ENCODE measurements at regions not wholly inside any gene's neighbourhood (a gene's known extent, or its start where the extent isn't known, plus 50 kb on each side); places are given as distances from the start of the nearest gene placed in this dataset.

GRCh38 chr5:8470489-8470888, 601.5 kb downstream of the MTRR start:
- no peak for DNase-seq (ENCODE audit: low spot score)

DNA sequence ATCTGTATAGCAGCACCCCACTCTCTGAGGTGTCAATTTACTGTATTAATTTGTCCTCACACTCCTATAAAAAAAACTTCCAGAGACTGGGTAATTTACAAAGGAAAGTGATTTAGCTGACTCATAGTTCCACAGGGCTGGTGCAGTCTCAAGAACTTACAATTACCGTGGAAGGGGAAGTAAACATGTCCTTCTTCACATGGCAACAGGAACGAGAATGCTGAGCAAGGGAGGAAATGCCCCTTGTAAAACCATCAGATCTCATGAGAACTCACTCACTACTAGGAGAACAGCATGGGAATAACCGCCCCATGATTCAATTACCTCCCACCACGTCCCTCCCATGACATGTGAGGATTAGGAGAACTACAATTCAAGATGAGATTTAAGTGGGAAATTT, 602.6 kb downstream of the MTRR start:
- no peak for DNase-seq (ENCODE audit: low spot score)

- DNase-seq (ENCODE audit: low spot score): no peak
Observed at GRCh38 chr5:8473016-8473415, 604.1 kb downstream of the MTRR start.

DNA sequence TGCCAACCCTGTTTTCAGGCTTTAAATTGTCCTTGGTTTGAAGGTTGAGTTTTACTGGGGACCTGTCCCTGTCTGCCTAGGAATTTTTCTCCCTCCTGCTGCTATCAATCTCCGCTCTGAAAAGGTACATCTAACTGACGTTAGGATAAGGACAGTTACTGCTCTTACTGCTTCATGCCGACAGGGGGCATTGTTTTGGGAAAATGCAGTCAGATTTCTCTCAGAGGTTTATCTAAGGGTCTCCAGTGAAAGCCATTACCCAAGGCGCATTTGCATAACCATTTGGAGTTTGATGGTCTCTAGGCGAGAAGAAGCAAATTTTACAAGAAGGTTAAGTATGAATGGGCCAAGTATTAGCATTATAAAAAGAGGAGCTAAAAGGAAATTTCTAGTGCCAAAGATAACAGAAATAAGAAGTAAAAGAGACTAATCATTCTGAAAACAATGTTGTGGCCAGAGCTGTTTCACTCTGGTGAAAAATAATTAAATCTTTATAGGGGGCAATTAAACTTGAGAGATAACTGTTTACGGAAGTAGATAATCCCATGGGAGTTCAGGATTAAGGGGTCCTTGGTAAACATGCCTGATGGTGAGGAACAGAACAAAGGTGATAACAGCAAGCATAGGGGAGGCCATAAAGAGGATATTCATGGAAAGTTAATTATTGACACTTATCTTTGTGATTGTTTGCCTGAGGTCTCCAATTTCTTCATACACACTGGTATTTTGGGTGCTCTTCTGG, 605.0 kb downstream of the MTRR start:
- DNase-seq (ENCODE audit: low spot score): no peak

GRCh38 chr5:8474569-8474930, 605.6 kb downstream of the MTRR start:
- DNase-seq (ENCODE audit: low spot score): no peak

GRCh38 chr5:8478326-8478725, 609.4 kb downstream of the MTRR start:
- DNase-seq (ENCODE audit: low spot score): no peak

DNA sequence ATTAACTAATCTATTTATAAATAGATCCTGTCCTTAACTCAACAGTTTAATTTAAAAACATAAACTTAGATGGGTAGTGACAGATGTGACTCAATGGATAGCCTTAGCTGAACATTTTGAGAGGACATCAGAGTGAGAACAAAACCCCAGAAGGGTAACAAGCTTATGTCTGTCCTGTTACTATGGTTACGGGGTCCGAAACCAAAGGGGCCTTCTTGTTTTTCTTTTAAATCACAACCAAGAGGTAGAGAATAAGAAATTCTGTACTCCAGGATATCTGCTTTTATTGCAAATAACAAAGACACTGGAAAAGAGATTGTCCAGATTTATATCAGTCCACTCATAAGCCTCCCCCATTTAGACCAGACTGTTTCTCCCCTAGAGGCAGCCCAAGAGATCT, 612.1 kb downstream of the MTRR start:
- DNase-seq (ENCODE audit: low spot score): no peak

GRCh38 chr5:8491254-8491653, 622.3 kb downstream of the MTRR start:
- no peak for DNase-seq (ENCODE audit: low spot score)

- DNase-seq (ENCODE audit: low spot score): no peak
Observed at GRCh38 chr5:8493176-8493575, 624.2 kb downstream of the MTRR start.

DNA sequence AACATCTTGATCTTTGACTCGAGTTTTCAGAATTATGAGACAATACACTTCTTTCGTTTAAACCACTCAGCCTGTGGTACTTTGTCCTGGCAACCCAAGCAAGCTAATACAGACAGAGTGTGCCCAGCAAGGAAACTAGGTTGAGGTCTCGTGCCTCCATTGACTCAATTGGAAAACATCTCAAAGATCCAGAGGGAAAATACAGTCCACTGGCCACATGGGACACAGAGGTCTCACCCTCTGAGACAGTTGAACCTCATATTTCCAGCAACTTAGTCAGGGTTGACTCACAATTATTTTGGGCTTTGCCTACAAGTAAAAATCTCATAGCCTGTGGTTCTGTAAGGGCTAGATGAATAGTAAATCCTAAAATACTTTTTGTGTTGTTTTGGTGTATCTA, 631.5 kb downstream of the MTRR start:
- no peak for DNase-seq (ENCODE audit: low spot score)

DNA sequence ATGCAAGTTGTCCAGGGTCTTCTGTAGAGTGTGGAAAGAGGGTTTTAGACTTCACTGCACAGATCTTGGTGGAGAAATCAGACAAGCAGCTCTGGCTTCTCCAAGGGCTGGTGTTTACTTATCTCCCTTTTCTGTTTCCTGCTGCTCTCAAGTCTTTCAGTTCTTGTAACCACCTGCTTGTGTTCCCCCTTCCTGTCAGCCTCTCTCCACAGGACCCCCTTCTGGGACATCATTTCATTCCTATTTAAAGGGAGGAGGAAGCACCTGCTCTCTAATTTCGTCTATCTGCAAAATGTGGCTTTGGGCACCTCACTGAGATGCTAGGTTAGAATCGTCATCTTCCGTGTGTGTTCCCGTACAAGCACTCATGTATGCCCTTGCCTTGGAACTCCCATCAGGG, 636.2 kb downstream of the MTRR start:
- no peak for DNase-seq (ENCODE audit: low spot score)

- no peak for DNase-seq (ENCODE audit: low spot score)
Observed at GRCh38 chr5:8508231-8508630, 639.3 kb downstream of the MTRR start.

DNA sequence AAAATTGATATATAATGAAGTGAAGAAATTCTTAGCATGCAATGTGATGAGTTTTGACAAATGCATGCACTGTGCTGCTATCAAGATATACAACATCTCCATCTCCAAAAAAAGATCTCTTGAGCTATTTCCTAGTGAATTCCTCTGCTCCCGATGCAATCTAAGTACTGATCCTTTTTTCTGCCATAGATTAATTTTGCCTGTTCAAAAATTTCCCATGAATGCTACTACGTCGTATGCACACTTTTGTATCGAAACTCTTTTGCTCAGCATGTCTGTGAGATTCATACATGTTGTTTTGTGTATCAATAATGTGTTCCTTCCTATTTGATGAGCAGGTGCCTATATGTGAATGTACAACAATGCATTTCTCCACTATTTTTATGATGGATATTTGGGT, 647.4 kb downstream of the MTRR start:
- DNase-seq (ENCODE audit: low spot score): no peak

DNA sequence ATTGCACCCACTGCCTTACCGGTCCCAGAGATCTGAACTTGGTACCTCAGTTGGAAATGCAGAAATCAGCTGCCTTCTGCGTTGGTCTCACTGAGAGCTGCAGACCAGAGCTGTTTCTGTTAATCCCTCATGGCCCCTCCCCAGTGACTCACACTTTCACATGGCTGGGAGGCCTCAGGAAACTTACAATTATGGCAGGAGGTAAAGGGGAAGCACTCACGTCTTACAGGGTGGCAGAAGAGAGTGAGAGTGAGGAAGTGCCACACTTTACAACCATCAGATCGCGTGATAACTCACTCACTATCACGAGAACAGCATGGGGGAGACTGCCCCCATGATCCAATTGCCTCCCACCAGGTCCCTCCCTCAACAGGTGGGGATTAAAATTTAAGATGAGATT, 648.5 kb downstream of the MTRR start:
- DNase-seq (ENCODE audit: low spot score): no peak

GRCh38 chr5:8520917-8521316, 652.0 kb downstream of the MTRR start:
- no peak for DNase-seq (ENCODE audit: low spot score)

DNA sequence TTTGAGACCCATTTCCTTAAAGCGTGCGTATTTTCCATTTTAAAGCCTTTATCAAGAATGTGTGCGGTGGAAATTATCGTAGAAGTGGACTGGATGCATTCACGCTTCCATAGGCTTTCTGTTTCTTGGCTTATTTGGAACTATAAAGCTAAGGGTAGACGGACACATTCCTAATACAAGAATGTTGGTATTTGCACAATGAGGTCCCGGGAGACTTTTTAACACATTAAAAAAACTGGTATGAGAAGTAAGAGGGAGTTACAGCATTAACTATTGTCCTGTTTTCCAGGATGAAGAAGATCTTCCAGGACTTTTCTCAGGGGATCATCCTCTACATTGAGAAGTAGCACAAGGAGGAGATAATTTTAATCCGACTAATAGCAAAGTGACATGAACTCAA, 653.0 kb downstream of the MTRR start:
- DNase-seq (ENCODE audit: low spot score): no peak

- no peak for DNase-seq (ENCODE audit: low spot score)
Observed at GRCh38 chr5:8522646-8523045, 653.7 kb downstream of the MTRR start.

DNA sequence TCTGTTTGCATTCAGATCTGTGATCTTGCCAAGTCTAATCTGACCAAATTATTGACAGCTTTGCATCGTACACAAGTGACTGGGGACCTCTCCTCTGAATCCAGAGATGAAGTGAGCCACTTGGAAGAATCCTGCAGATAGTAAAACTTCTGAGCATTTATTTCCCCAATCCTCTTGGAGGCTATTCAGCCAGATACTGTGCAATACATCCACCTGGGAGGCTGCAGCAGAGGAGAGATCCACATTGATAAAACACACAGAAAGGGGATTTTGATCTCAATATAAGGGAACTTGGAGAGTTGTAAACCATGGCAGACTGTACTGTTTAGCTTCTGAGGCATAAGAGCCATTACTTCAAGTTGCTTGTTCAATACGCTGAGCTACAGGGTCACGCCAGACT, 654.6 kb downstream of the MTRR start:
- no peak for DNase-seq (ENCODE audit: low spot score)

GRCh38 chr5:8525819-8526218, 656.9 kb downstream of the MTRR start:
- DNase-seq (ENCODE audit: low spot score): no peak

GRCh38 chr5:8528106-8528505, 659.2 kb downstream of the MTRR start:
- no peak for DNase-seq (ENCODE audit: low spot score)

DNA sequence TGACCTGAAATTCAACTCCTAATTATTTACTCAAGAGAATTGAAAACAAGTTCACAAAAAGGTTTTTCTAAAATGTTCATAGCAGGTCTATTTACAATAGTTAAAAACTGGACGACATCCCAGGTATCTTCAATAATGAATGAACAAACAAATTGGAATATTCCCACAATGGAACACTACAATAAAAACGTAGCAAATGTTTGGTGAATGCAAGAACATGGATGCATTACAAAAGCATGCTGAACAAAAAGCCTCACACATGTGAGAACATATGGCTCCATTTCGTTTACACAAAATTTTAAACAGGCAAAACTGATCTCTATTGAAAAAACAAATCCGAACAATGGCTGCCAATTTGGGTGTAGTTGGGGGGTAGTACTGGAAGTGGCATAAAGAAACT, 669.9 kb downstream of the MTRR start:
- no peak for DNase-seq (ENCODE audit: low spot score)

DNA sequence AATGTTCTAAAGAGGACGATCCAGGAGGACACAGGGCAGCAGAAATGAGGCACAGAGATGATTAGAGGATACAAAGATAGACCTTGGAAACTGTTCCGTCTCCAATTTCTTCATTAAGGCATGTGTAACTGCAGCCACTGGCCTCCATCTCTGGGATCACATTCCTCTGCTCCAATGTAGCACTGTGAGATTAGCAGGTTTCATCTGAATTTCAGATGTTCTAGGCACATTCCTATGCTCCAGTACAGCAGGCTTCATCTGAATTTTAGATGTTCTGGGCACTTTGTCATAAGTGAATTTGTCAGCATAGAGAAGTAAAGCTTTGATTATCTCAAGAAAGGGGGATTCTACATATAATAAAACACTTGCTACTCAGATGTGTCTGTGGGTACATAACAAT, 671.4 kb downstream of the MTRR start:
- no peak for DNase-seq (ENCODE audit: low spot score)

- DNase-seq (ENCODE audit: low spot score): no peak
Observed at GRCh38 chr5:8550921-8551320, 682.0 kb downstream of the MTRR start.

GRCh38 chr5:8553364-8553763, 684.4 kb downstream of the MTRR start:
- DNase-seq (ENCODE audit: low spot score): no peak
